Caki2 (cell line): ENCODE measurements at regions not wholly inside any gene's neighbourhood (a gene's known extent, or its start where the extent isn't known, plus 50 kb on each side); places are given as distances from the start of the nearest gene placed in this dataset.
A peak's percentile ranks its signal among the peaks of the same experiment; 100 is the strongest.

Experiments used
- DNase-seq: peaks from one replicate; pipeline ENCODE4 v3.0.0-alpha.2; 2015; ENCODE audit warnings: low read depth
- in situ Hi-C: cut with HindIII; loops from 2 replicates; pipeline ENCODE4 v1.10.0; 2016; ENCODE audit warnings: low sequenced_read_pairs, low pct_unique_long_range_greater_than_20kb, mixed read lengths

DNA sequence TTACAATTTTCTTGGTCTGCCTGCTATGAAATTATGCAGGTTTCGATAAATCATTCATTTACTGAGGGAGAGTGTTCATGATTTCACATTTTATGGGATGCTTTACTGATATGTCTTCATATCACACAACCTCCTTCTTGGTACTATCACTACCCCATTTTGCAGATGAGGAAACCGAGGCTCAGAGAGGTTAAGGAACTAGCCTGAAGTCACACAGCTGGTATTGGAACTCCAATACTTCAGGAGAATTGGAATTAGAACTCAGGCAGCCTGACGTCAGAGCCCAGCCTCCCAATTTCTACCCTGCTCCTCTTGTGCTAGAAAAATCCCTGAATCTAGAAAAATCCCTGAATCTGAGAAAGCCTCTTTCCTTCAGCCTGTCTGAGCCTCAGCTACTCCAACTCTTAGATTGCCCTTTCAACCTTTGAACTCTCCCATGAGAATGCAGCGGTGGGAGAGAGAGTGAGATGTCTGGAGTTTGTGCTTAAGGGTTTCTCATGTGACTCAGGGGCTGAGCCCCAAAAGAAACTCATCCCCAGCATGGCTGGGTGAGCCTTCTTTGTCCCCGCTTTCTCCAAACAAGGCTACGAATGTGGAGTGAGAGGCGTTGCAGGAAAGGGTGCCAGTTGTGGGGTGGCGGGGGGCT lies 50.8 kb upstream of the IFNLR1 start:
- in situ Hi-C loops = no loop called here

DNA sequence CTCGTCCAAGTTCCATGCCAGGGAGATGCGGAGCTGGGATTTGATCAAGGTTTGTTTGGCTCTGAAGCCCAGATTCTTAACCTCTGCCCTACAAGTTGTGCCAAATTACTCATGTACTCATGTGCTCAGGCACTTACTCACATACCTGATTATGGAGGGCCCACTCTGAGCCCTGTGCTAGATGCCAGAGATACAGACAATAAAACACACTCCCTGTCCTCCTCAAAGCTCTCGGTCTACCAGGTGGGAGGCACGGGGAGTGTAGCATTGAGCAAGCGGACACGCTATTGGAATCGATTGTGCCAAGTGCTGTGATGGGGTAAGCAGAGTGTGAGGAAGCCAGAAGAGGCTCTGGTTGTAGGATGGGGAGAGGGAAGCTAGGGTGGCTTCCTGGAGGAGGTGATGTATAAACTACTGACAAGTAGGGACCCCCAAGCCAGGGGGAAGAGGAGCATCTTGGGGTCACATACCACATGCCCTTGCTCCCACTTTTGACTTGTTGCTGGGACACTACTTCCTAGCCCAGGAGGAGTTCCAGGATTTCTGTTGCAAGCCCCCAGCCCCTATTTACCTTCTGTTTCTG lies 49.8 kb upstream of the IFNLR1 start:
- in situ Hi-C loops = no loop called here
- peak; percentile 60 for DNase-seq

More for the DNA sequence above, 50.8 kb upstream of the IFNLR1 start:
- DNase-seq = no peak
